DMS79 (cell line): ENCODE measurements at regions not wholly inside any gene's neighbourhood (a gene's known extent, or its start where the extent isn't known, plus 50 kb on each side); places are given as distances from the start of the nearest gene placed in this dataset.

Experiments used
- DNase-seq: peaks from one replicate; lab custom pipeline; 2025; lab: John Stamatoyannopoulos, UW

DNA sequence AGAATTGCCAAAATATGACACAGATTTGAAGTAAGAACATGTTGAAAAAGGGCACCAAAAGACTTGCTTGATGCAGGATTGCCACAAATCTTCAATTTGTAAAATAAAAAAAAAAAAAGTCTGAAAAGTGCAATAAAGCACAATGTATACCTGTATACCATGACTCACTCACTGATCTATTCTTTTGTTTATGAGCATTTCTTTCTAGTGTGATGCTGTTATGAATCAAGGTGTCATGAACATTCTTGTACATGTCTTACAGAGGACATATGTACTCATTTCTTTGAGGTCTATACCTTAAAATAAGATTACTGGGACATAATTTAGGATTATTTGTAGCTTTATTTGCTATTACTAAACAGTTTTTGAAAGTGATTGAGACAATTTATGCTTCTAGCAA lies 464.9 kb upstream of the RBMS3 start:
- DNase-seq, result no peak

DNA sequence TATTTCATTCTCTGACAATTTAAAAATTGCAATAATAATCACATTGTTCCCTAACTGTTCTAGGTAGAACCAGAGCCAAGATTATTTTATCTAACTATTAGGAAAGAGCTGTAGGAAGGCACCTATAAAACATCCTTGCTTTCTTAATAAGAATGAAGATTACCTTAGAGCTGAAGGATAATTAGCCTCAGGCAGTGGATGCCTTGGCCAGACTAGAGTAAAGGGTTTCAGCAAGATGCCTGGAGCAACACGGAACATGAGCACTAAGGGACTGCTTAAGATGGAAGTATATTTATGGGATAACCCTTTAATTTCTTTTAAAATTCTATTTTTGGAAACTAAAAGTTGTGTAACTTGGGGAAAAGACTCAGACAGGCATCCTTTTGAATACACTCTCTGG lies 456.6 kb upstream of the RBMS3 start:
- no peak for DNase-seq

GRCh38 chr3:28826840-28827239 lies 454.0 kb upstream of the RBMS3 start:
- no peak for DNase-seq

DNA sequence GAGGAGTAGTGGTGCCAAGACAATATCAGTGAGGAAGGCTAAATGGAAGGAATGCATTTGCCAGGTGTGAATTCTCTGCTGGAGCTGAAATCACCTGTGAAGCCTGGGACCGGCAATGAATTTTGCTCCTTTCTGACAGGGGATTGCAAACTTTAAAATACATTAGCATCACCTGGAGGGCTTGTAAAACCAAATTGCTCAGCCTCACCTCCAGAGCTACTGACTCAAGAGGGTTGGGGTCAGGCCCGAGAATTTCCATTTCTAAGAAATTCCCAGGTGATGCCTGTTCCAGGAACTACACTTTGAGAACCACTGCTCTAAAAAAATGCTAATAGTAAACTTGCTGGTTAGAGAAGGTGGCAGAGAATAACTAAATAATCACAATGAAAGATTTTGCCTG lies 445.6 kb upstream of the RBMS3 start:
- no peak for DNase-seq

- peak; percentile 48 for DNase-seq
Observed at GRCh38 chr3:28835751-28836150, 445.1 kb upstream of the RBMS3 start.

DNA sequence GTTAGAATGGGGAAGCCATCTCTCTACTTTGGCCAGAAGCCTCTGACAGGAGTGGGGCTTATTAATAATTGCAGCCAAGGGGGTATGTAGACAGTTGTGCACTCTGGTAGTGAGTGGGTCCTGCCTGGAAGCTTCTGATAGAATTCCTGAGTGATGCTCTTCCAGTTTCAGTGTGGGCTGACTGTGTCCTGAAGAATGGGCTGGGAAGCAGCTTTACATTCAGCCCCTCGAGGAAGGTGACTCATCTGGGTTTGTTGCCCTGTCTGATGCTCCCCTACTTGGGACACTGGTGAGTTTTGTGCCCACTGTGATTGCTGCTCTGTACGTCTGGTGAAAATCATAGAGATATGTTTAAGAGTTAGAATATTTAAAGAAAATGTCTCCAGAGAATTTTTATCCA lies 444.7 kb upstream of the RBMS3 start:
- no peak for DNase-seq

DNA sequence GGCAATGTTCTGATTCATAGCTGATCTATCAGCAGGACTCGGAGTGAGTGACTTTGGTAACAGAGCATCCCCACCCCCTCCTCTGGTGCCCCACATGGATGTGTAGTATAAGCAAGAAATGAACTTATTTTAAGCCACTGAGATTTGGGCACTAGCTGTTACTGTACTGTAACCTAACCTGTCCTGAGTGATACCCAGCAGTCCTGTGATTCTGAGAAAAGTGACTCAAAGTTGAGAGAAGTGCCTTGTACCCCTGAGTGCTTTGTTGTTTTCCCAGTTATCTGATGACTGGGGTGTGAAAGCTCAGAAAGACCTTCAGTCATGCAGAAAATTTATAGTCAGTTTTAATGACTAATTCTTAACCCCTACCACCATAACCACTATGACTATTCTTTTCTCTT lies 439.9 kb upstream of the RBMS3 start:
- no peak for DNase-seq

DNA sequence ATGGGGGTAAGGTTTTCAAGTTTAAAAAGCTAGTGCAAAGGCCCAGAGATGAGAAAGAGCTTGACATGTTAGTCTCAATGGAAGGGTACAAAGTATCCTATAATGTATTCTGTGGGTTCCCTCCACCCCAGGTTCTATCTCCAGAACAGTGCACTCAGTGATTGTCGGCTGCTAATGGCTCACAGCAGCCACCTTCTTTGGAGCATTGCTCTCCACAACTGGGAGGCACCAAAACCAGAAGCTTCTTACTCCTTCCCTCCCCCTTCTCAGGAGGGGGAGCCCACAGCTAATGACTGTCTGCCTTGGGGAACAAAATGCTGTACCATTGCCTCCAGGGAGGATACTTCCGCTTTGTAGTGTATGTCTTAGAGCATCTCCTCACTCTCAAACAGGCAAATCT lies 439.4 kb upstream of the RBMS3 start:
- DNase-seq, result no peak

- no peak for DNase-seq
Observed at GRCh38 chr3:28844298-28845005, 436.4 kb upstream of the RBMS3 start.

GRCh38 chr3:28845006-28845324 lies 435.9 kb upstream of the RBMS3 start:
- no peak for DNase-seq

- no peak for DNase-seq
Observed at GRCh38 chr3:28846971-28847478, 433.8 kb upstream of the RBMS3 start.

- DNase-seq, result no peak
Observed at GRCh38 chr3:28847736-28848135, 433.1 kb upstream of the RBMS3 start.

GRCh38 chr3:28850186-28850585 lies 430.7 kb upstream of the RBMS3 start:
- DNase-seq, result no peak

DNA sequence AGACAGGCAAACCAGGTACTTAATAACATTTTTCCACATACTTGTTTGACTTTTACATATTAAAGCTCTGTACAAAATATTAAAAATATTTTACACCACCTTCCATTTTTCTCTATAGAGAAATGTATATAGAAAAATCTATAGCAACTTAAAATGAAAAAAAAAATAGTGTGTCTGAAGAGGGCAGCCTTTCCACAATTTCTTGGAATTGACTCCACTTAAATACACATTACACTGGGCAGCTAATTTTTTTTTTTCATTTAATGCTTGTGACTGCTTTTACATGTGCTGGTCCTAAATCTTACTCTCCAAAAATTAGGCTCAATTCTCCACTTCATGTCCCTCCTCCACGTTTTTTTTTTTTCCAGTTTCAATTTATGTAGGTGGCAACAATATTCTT lies 427.0 kb upstream of the RBMS3 start:
- no peak for DNase-seq

DNA sequence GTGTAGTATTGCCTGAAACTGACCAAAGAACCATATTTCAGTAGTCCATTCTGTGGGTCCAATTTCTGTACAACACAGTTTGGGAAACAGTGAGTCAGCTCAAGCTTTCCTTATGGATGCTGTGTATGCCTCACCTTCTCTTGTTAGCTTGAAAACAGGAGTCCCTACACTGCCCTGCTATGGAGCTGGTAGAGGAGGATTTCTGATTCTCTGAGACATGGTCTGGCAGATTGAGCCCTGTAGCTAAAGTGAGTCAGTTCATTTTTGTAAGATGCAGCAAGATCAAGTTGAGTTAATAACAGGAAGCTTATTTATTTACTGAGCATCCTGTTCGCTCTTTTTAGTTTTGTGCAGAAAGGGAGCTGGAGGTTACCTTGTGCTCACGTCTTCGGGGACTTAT lies 424.1 kb upstream of the RBMS3 start:
- no peak for DNase-seq

DNA sequence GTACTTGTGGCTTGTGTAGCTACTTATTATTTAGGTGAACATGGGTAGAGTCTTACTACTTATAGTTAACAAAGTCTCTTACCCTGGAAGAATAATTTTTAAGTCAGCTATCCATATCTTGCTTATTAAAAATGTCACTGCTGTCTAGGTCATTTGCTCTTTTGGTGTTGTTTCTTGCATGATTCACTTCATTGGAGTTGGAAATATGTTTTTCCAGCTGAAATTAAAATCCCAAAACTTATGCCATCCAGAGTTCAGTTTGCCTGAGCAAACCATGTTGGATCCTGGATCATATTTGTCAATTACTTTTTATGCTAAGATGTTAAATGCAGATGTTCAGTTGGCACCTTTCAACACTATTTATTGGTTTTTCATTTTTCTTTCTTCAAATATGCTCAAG lies 421.0 kb upstream of the RBMS3 start:
- no peak for DNase-seq

GRCh38 chr3:28860307-28860706 lies 420.6 kb upstream of the RBMS3 start:
- no peak for DNase-seq

DNA sequence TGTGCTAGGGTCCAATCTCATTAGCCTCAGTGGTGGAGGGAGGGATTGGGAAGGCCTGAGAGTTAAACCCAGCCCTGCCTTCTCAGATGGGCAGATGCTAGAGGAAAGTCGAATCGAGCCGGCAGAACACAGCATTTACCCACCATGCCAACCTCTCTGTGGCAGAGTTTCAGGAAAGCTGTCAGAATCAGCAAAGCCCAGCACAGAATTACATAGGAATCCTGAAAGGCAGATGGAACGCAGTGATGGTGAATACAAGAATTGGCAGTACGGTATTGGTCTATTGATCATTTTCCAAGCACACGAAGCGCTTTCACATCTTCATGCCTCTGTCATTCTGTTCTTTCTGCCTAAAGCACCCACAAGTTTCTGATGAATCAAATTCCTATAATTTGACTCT lies 417.7 kb upstream of the RBMS3 start:
- DNase-seq, result no peak

GRCh38 chr3:28867836-28868235 lies 413.0 kb upstream of the RBMS3 start:
- DNase-seq, result no peak

GRCh38 chr3:28868897-28869296 lies 412.0 kb upstream of the RBMS3 start:
- no peak for DNase-seq

DNA sequence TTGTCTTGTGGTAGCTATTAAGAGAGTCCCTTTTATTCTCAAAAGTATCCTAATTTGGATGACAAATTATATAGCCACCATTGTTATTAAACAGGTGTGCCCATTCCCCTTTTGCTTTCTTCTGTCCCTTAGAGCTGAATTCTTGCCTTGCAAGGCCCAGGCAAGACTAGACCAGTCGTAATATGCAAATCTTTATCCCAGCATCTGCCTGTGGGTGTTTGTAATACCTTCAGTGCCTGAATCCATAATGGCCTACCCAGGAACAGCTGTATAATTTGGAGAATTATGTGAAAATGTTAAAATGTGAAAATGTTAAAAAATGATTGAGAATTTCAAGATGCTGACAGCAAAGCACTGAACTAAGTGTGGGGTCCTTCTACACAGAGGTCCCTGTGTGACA lies 403.0 kb upstream of the RBMS3 start:
- no peak for DNase-seq

DNA sequence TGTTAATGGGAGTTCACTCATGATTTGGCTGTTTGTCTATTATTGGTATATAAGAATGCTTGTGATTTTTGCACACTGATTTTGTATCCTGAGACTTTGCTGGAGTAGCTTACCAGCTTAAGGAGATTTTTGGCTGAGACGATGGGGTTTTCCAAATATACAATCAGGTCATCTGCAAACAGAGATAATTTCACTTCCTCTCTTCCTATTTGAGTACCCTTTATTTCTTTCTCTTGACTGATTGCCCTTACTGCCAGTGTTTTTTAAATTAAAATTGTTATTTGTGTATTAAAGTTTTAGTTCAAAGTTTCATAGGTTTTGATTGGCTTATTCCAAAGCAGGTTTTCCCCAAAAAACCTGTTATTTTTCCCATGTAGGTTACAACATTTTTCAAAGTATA lies 390.5 kb upstream of the RBMS3 start:
- no peak for DNase-seq

- no peak for DNase-seq
Observed at GRCh38 chr3:28891485-28891884, 389.4 kb upstream of the RBMS3 start.

GRCh38 chr3:28900301-28900700 lies 380.6 kb upstream of the RBMS3 start:
- no peak for DNase-seq

- no peak for DNase-seq
Observed at GRCh38 chr3:28901018-28901417, 379.9 kb upstream of the RBMS3 start.
